Lung (tissue), 11 donors: ENCODE measurements at regions not wholly inside any gene's neighbourhood (a gene's known extent, or its start where the extent isn't known, plus 50 kb on each side); places are given as distances from the start of the nearest gene placed in this dataset.

ENCODE experiments used
- ATAC-seq: fragments of 200-7000 bp; cut with Tn5 transposase; one replicate; pipeline ENCODE4 v1.9.1; 2020; ENCODE audit warnings: moderate number of reproducible peaks; ENCODE audit not compliant: insufficient read depth, low FRiP score
- DNase-seq, 3 donors: peaks; one replicate each; pipeline ENCODE4 v3.0.0-alpha.2; 2013 to 2017
- H3K27ac ChIP-seq, 2 donors: one replicate each; pipeline ENCODE4 v1.5.1; 2013; ENCODE audit warnings: mild to moderate bottlenecking in 2 of 2, moderate library complexity in 2 of 2, control low read depth in 1 of 2, inconsistent platforms in 1 of 2, low read depth in 1 of 2, low read length in 1 of 2
- H3K27me3 ChIP-seq, 3 donors: one replicate each; pipeline ENCODE4 v1.5.1; 2013; ENCODE audit warnings: low read length in 2 of 3; ENCODE audit not compliant: control insufficient read depth in 3 of 3, insufficient read depth in 3 of 3
- H3K36me3 ChIP-seq, 4 donors: one replicate each; pipeline ENCODE4 v1.5.1; 2013; ENCODE audit warnings: low read length in 4 of 4, mild to moderate bottlenecking in 1 of 4, moderate library complexity in 1 of 4; ENCODE audit not compliant: control insufficient read depth in 4 of 4, insufficient read depth in 4 of 4
- H3K4me1 ChIP-seq, 5 donors: one replicate each; pipeline ENCODE4 v1.5.1; 2013; ENCODE audit warnings: low read length in 5 of 5, mild to moderate bottlenecking in 2 of 5, moderate library complexity in 1 of 5; ENCODE audit not compliant: control insufficient read depth in 5 of 5, insufficient read depth in 5 of 5
- H3K4me3 ChIP-seq: one replicate; pipeline ENCODE4 v1.5.1; 2013; ENCODE audit warnings: mild to moderate bottlenecking, control low read depth, moderate library complexity
- H3K9ac ChIP-seq, 2 donors: one replicate each; pipeline ENCODE4 v1.5.1; 2013; ENCODE audit warnings: low read length in 2 of 2, control low read depth in 1 of 2; ENCODE audit not compliant: insufficient read depth in 1 of 2
- H3K9me3 ChIP-seq, 4 donors: one replicate each; pipeline ENCODE4 v1.5.1; 2013; ENCODE audit warnings: low read length in 3 of 4, mild to moderate bottlenecking in 1 of 4, moderate library complexity in 1 of 4; ENCODE audit not compliant: control insufficient read depth in 4 of 4, insufficient read depth in 3 of 4
- WGBS, 2 donors: extraction: QIAGEN DNeasy Blood & Tissue Kit; methylation state at CpG; one replicate each; pipeline ENCODE4 v1.1.7; 2013; 5-methylcytosine and 5-hydroxymethylcytosine counted together
- TF ChIP-seq, protein P1 (sequence below): IDR thresholded peaks from 2 replicates; pipeline ENCODE4 v1.5.1; 2012; ENCODE audit warnings: mild to moderate bottlenecking; ENCODE audit errors: control extremely low read depth, extremely low read depth
- donor health status: control.
- donor health status: control.
- donor health status: Bipolar disorder and iron deficiency.
- donor health status: healthy.
- donor health status: DM: yes; HTN: yes; CAD: no.

DNA sequence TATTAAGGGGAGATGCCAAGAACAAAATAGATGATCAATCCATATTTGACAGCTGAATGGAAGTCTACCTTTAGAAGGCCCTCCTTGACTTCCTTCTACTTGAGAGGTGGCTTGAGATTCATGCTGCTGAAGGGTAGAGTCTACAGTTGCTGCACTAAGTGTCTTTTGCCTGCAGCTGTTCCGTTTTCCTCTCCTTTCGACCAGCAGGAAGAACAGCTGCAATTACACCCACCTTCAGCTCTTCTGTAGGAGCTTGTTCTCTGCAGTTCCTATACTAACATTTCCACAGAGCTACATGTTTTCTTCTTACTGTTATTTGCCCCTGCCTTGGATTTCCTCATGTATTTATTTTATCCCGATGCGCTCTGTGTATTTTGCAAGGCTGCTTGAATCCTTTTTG is 79.1 kb downstream of the ARRDC4 start:
- H3K4me3 ChIP-seq, result no peak overlapping the region

DNA sequence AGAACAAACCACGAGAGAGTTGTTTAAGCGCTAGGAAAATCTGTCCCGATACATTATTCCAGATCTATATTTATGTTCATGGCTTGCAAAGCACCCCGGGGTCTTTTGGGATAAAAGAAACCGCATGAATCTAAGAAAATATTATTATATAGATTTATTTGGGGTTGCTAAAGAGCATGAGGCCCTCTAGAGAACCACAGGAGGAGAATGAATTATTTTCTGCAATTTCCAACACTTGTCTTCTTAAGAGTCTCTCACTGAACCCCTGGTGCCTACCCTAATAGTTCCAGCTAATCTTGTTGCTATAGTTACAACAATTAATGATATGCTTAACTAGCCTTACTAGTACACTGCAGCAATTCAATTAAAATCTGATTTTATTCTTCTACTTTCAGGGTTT is 79.6 kb downstream of the ARRDC4 start:
- WGBS, 2 donors, result 88 to 94% methylated on average over 5 of the region's 5 CpGs
- Histone ChIP-seq H3K9me3 (peaks cover 0 to 3% (median 0%) of the 10 kb centered on the region in 4 donors), H3K4me3 (no peak overlapping the region), H3K36me3 (no peaks in the 10 kb centered on the region), H3K4me1 (no peaks in the 10 kb centered on the region), H3K27ac (no peak overlapping the region), H3K9ac (no peak overlapping the region), H3K27me3 (no peaks in the 10 kb centered on the region)
- TF ChIP-seq, protein P1, sequence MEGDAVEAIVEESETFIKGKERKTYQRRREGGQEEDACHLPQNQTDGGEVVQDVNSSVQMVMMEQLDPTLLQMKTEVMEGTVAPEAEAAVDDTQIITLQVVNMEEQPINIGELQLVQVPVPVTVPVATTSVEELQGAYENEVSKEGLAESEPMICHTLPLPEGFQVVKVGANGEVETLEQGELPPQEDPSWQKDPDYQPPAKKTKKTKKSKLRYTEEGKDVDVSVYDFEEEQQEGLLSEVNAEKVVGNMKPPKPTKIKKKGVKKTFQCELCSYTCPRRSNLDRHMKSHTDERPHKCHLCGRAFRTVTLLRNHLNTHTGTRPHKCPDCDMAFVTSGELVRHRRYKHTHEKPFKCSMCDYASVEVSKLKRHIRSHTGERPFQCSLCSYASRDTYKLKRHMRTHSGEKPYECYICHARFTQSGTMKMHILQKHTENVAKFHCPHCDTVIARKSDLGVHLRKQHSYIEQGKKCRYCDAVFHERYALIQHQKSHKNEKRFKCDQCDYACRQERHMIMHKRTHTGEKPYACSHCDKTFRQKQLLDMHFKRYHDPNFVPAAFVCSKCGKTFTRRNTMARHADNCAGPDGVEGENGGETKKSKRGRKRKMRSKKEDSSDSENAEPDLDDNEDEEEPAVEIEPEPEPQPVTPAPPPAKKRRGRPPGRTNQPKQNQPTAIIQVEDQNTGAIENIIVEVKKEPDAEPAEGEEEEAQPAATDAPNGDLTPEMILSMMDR, result no peak
- no peak for ATAC-seq
- no peak for DNase-seq

More for the DNA sequence above, 79.1 kb downstream of the ARRDC4 start:
- no peak overlapping the region for H3K27ac ChIP-seq
- DNase-seq (no peak), ATAC-seq (no peak)
- no peaks in the 10 kb centered on the region for H3K4me1 ChIP-seq
- WGBS, 2 donors, result 82 to 83% methylated on average over 4 of the region's 4 CpGs
- H3K36me3 ChIP-seq, result no peaks in the 10 kb centered on the region
- TF ChIP-seq, protein P1, result no peak
- no peaks in the 10 kb centered on the region for H3K9me3 ChIP-seq
- peaks cover 0 to 2% (median 0%) of the 10 kb centered on the region in 3 donors for H3K27me3 ChIP-seq
- H3K9ac ChIP-seq, result no peak overlapping the region

DNA sequence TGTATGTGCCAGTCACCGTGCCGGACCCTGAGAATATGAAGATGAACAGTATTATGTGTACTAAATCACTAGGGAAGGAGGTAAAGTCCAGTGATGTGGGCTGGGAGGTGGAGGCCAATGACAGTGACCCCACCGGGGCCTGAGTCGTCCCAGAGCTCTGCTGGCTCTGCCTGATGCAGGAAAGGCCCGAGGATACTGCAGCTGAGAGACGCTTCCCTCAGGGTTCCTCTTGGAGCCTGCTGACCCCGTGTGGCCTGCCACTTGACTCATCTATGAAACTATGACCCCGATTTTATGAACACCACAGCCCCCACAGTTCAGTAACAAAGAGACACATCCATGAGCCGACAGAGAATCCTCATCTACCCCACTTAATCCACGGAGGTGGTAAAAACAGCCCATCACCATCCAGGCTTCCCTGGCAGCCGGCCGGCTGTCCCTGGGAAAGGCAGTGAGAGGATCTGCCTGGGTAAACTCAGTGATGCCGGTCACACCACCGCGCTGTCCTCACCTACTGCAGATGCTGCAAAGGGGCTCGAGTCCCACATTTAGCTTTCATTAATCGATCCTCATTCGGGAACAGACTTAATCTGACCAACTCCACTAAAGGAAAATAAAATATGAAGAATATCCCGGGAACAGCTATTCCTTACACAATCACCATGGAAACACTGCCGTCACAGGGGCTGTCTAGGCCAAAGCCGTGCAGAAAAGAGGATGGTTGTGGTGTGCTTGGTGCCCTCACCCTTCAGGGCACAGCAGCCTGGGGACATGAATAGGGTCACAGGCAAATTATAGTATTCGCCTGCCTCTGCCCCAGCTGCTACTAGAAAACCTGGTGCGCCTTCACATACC is 82.9 kb downstream of the ARRDC4 start:
- no peak overlapping the region for H3K9ac ChIP-seq
- WGBS, 2 donors, result 83 to 89% methylated on average over 23 of the region's 23 CpGs
- no peak for ATAC-seq
- no peak for DNase-seq
- no peak overlapping the region for H3K27ac ChIP-seq
- peaks cover 0 to 5% (median 0%) of the 10 kb centered on the region in 4 donors for H3K9me3 ChIP-seq
- H3K4me1 ChIP-seq, result no peaks in the 10 kb centered on the region
- H3K36me3 ChIP-seq, result no peaks in the 10 kb centered on the region
- TF ChIP-seq, protein P1, result no peak
- H3K27me3 ChIP-seq, result no peaks in the 10 kb centered on the region
- no peak overlapping the region for H3K4me3 ChIP-seq
